Progenitor cell of endocrine pancreas (in vitro differentiated cells): ENCODE measurements at regions not wholly inside any gene's neighbourhood (a gene's known extent, or its start where the extent isn't known, plus 50 kb on each side); places are given as distances from the start of the nearest gene placed in this dataset.

Source experiments
- DNase-seq: peaks from one replicate; pipeline ENCODE4 v3.0.0; 2021; ENCODE audit warnings: low spot score; ENCODE audit not compliant: unreplicated experiment
- H3K27ac Mint-ChIP-seq: 2 replicates; pipeline ENCODE4 v1.8.0; 2021; ENCODE audit warnings: mild to moderate bottlenecking, moderate library complexity, mixed read lengths
- H3K27me3 Mint-ChIP-seq: 2 replicates; pipeline ENCODE4 v1.8.0; 2021; ENCODE audit warnings: mixed read lengths
- H3K36me3 Mint-ChIP-seq: 2 replicates; pipeline ENCODE4 v1.8.0; 2022; ENCODE audit warnings: mixed read lengths; ENCODE audit not compliant: insufficient read depth
- H3K4me1 Mint-ChIP-seq: 2 replicates; pipeline ENCODE4 v1.8.0; 2021; ENCODE audit warnings: low read depth, mixed read lengths
- H3K4me3 Mint-ChIP-seq: 2 replicates; pipeline ENCODE4 v1.8.0; 2021; ENCODE audit warnings: low read depth, mild to moderate bottlenecking, moderate library complexity, mixed read lengths
- H3K9me3 Mint-ChIP-seq: 2 replicates; pipeline ENCODE4 v1.8.0; 2021; ENCODE audit warnings: low read depth, mixed read lengths
- CTCF ChIP-seq: fragments of 200-600 bp; sonication (generic); IDR thresholded peaks from one replicate; pipeline ENCODE4 v1.5.0; 2021; ENCODE audit warnings: antibody characterized with exemption, mild to moderate bottlenecking; ENCODE audit not compliant: unreplicated experiment

GRCh38 chr20:22182148-22182547 lies 402.2 kb downstream of the FOXA2 start:
- Mint-ChIP-seq H3K4me1 (no peaks in the 10 kb centered on the region), H3K9me3 (peaks cover 7% of the 10 kb centered on the region), H3K27ac (no peak overlapping the region), H3K27me3 (no peaks in the 10 kb centered on the region), H3K4me3 (no peak overlapping the region), H3K36me3 (no peaks in the 10 kb centered on the region)
- DNase-seq, result no peak
- no peak for TF ChIP-seq CTCF

- H3K27me3 Mint-ChIP-seq, result no peaks in the 10 kb centered on the region
- TF ChIP-seq CTCF, result peak; percentile 57
- no peaks in the 10 kb centered on the region for H3K36me3 Mint-ChIP-seq
- no peaks in the 10 kb centered on the region for H3K4me1 Mint-ChIP-seq
- peaks cover 11% of the 10 kb centered on the region for H3K9me3 Mint-ChIP-seq
- no peak overlapping the region for H3K4me3 Mint-ChIP-seq
- H3K27ac Mint-ChIP-seq, result no peak overlapping the region
- DNase-seq, result no peak
Observed at GRCh38 chr20:22180244-22180643, 404.1 kb downstream of the FOXA2 start.

GRCh38 chr20:22160101-22160652 lies 424.2 kb downstream of the FOXA2 start:
- Mint-ChIP-seq H3K9me3 (no peaks in the 10 kb centered on the region), H3K27me3 (peaks cover 36% of the 10 kb centered on the region), H3K4me1 (no peaks in the 10 kb centered on the region), H3K4me3 (no peak overlapping the region), H3K27ac (no peak overlapping the region), H3K36me3 (no peaks in the 10 kb centered on the region)
- no peak for TF ChIP-seq CTCF
- DNase-seq, result no peak

- Mint-ChIP-seq H3K4me3 (no peak overlapping the region), H3K9me3 (no peaks in the 10 kb centered on the region), H3K36me3 (no peaks in the 10 kb centered on the region), H3K4me1 (no peaks in the 10 kb centered on the region), H3K27ac (no peak overlapping the region), H3K27me3 (peaks cover 39% of the 10 kb centered on the region)
- TF ChIP-seq CTCF, result no peak
- no peak for DNase-seq
Observed at GRCh38 chr20:22159276-22159675, 425.1 kb downstream of the FOXA2 start.

- no peaks in the 10 kb centered on the region for H3K36me3 Mint-ChIP-seq
- no peak overlapping the region for H3K4me3 Mint-ChIP-seq
- no peak for DNase-seq
- TF ChIP-seq CTCF, result no peak
- H3K27me3 Mint-ChIP-seq, result peaks cover 3% of the 10 kb centered on the region
- H3K9me3 Mint-ChIP-seq, result peaks cover 18% of the 10 kb centered on the region
- no peaks in the 10 kb centered on the region for H3K4me1 Mint-ChIP-seq
- no peak overlapping the region for H3K27ac Mint-ChIP-seq
Observed at GRCh38 chr20:22127587-22127986, 422.1 kb downstream of the PAX1 start.
